Smooth muscle cell (in vitro differentiated cells): ENCODE measurements at regions not wholly inside any gene's neighbourhood (a gene's known extent, or its start where the extent isn't known, plus 50 kb on each side); places are given as distances from the start of the nearest gene placed in this dataset.

Source experiments
- DNase-seq: peaks from one replicate; lab custom pipeline; 2025; ENCODE audit not compliant: unreplicated experiment; lab: John Stamatoyannopoulos, UW
- H2AFZ ChIP-seq: fragments of 200-600 bp; sonication (generic); 2 replicates; pipeline ENCODE4 v1.6.0; 2016; ENCODE audit warnings: antibody characterized with exemption, low read depth, mild to moderate bottlenecking
- H3F3A ChIP-seq: fragments of 200-600 bp; sonication (generic); 2 replicates; pipeline ENCODE4 v1.6.0; 2017; ENCODE audit warnings: antibody characterized with exemption, low read depth
- H3K27ac ChIP-seq: fragments of 200-600 bp; sonication (generic); 2 replicates; pipeline ENCODE4 v1.5.1; 2016; ENCODE audit warnings: low read depth, mild to moderate bottlenecking
- H3K27me3 ChIP-seq: fragments of 200-600 bp; sonication (generic); 2 replicates; pipeline ENCODE4 v1.6.1; 2016; ENCODE audit warnings: low read depth, mild to moderate bottlenecking
- H3K36me3 ChIP-seq: fragments of 200-600 bp; sonication (generic); 2 replicates; pipeline ENCODE4 v1.5.1; 2016; ENCODE audit warnings: low read depth
- H3K4me1 ChIP-seq: fragments of 200-600 bp; sonication (generic); 2 replicates; pipeline ENCODE4 v1.5.1; 2016; ENCODE audit warnings: low read depth
- H3K4me2 ChIP-seq: fragments of 200-600 bp; sonication (generic); 2 replicates; pipeline ENCODE4 v1.6.0; 2016; ENCODE audit warnings: mild to moderate bottlenecking
- H3K4me3 ChIP-seq: fragments of 200-600 bp; sonication (generic); 2 replicates; pipeline ENCODE4 v1.5.1; 2016; ENCODE audit warnings: mild to moderate bottlenecking
- H3K79me2 ChIP-seq: fragments of 200-600 bp; sonication (generic); 2 replicates; pipeline ENCODE4 v1.6.0; 2016; ENCODE audit warnings: low read depth, mild to moderate bottlenecking
- H3K9ac ChIP-seq: fragments of 200-600 bp; sonication (generic); 2 replicates; pipeline ENCODE4 v1.6.0; 2016; ENCODE audit warnings: low read depth
- H3K9me3 ChIP-seq: fragments of 200-600 bp; sonication (generic); replicated peaks from 2 replicates; pipeline ENCODE4 v1.5.1; 2016; ENCODE audit warnings: low read depth
- H4K20me1 ChIP-seq: fragments of 200-600 bp; sonication (generic); 2 replicates; pipeline ENCODE4 v1.6.0; 2016; ENCODE audit warnings: low read depth
- WGBS: methylation state at CpG from one replicate; pipeline ENCODE4 v1.1.7; 2016; ENCODE audit warnings: low lambda C conversion rate; 5-methylcytosine and 5-hydroxymethylcytosine counted together
- TF ChIP-seq, protein P1 (sequence below): fragments of 200-600 bp; sonication (generic); IDR thresholded peaks from 2 replicates; pipeline ENCODE4 v1.5.1; 2017; ENCODE audit warnings: borderline replicate concordance, mild to moderate bottlenecking, antibody characterized with exemption; ENCODE audit not compliant: insufficient read depth, poor library complexity, severe bottlenecking

DNA sequence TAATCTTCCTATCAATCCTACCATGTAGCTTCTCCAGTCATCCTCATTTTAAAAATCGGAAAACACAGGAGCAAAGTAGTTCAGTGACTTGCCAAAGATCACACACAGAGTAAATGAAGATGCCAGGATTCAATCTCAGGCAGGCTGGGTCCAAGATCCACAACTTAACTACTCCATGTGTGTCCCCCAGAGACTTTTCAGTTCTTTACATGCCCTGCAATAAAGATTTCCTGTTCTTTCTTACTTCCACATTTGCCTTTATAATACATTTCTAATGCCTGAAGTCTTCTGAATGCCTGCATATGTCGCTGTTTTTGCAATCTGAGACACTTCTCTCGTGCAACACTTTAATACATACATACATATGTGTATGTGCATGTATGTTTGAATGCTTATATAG, 121.7 kb upstream of the MARCKS start:
- Histone ChIP-seq H4K20me1 (no peaks in the 10 kb centered on the region), H2AFZ (no peak overlapping the region), H3K4me3 (no peak overlapping the region), H3K4me2 (no peak overlapping the region), H3K27ac (no peak overlapping the region), H3K79me2 (no peaks in the 10 kb centered on the region), H3K4me1 (peaks cover 6% of the 10 kb centered on the region), H3K27me3 (no peaks in the 10 kb centered on the region), H3K9ac (no peak overlapping the region), H3K36me3 (no peaks in the 10 kb centered on the region), H3K9me3 (no peaks in the 10 kb centered on the region), H3F3A (no peaks in the 10 kb centered on the region)
- DNase-seq, result no peak
- 95% methylated on average over 3 of the region's 3 CpGs for WGBS
- TF ChIP-seq, protein P1, sequence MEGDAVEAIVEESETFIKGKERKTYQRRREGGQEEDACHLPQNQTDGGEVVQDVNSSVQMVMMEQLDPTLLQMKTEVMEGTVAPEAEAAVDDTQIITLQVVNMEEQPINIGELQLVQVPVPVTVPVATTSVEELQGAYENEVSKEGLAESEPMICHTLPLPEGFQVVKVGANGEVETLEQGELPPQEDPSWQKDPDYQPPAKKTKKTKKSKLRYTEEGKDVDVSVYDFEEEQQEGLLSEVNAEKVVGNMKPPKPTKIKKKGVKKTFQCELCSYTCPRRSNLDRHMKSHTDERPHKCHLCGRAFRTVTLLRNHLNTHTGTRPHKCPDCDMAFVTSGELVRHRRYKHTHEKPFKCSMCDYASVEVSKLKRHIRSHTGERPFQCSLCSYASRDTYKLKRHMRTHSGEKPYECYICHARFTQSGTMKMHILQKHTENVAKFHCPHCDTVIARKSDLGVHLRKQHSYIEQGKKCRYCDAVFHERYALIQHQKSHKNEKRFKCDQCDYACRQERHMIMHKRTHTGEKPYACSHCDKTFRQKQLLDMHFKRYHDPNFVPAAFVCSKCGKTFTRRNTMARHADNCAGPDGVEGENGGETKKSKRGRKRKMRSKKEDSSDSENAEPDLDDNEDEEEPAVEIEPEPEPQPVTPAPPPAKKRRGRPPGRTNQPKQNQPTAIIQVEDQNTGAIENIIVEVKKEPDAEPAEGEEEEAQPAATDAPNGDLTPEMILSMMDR, result no peak

DNA sequence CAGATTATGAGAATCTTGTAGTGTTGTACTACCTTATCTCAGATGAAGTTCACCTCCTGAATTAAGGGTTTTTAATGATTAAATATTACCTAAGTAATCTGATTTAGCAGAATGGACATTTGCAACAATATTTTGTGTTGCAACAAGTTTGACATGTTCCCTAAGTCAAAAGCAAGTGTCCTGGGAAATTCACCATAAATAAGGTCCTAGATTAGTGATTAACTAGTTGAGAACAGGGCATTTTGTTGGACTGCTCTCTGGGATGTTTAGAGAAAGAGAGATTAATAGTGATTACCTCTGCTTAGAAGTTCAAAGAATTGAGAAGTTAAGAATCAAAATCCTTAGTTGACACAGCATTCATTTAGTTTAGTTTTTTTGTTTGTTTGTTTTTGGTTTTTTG, 120.2 kb upstream of the MARCKS start:
- Histone ChIP-seq H3K27me3 (no peaks in the 10 kb centered on the region), H3K4me3 (no peak overlapping the region), H3K9ac (no peak overlapping the region), H3K36me3 (no peaks in the 10 kb centered on the region), H3F3A (no peaks in the 10 kb centered on the region), H3K4me1 (peaks cover 2% of the 10 kb centered on the region), H3K4me2 (no peak overlapping the region), H3K79me2 (no peaks in the 10 kb centered on the region), H3K27ac (no peak overlapping the region), H3K9me3 (no peaks in the 10 kb centered on the region), H2AFZ (no peak overlapping the region), H4K20me1 (no peaks in the 10 kb centered on the region)
- DNase-seq, result no peak
- TF ChIP-seq, protein P1, result no peak

DNA sequence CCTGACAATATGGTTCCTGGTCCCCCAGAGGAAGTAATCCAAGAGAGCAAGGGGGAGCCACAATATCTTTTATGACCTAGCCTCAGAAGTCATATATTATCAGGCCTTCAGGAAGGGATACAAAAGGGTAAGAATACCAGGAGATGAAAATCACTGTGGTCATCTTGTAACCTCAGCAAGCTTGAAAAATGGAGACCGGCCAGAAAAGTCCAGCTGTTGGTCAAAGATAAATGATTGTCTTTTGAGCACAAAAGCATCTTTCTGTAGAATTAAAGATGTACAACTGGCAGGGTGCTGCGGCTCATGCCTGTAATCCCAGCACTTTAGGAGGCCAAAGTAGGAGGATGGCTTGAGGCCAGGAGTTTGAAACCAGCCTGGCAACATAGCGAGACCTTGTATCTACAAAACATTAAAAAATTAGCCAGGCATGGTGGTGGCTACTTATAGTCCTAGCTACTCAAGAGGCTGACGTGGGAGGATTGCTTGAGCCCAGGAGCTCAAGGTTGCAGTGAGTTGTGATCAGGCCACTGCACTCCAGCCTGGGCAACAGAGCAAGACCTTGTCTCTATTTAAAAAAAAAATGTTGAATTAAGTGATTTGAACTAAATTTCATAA, 118.0 kb upstream of the MARCKS start:
- Histone ChIP-seq H3K36me3 (no peaks in the 10 kb centered on the region), H3K9me3 (no peaks in the 10 kb centered on the region)
- WGBS, result 93% methylated on average over 4 of the region's 4 CpGs

DNA sequence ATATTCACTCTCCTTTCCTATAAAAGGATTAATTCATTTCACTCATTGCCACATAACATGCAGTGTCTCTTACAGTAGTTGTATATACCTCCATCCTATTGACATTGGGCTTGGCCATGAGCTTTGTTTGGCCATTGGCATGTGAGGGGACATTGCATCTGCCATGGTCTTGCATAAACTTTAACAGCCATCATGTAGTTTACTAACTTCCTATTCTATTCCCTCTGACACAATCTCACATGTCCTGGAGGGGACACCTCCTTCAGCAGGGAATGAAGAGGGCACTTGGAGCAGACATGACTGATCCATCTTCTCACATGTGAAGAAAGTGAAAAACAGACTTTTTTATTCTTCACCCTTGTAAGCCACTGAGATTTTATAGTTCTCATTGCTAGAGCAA, 115.5 kb upstream of the MARCKS start:
- Histone ChIP-seq H4K20me1 (no peaks in the 10 kb centered on the region), H3F3A (no peaks in the 10 kb centered on the region), H3K4me1 (no peaks in the 10 kb centered on the region), H3K79me2 (no peaks in the 10 kb centered on the region), H2AFZ (no peak overlapping the region), H3K9me3 (no peaks in the 10 kb centered on the region), H3K4me3 (no peak overlapping the region), H3K36me3 (no peaks in the 10 kb centered on the region), H3K4me2 (no peak overlapping the region), H3K9ac (no peak overlapping the region), H3K27me3 (no peaks in the 10 kb centered on the region), H3K27ac (no peak overlapping the region)
- TF ChIP-seq, protein P1, result no peak
- no peak for DNase-seq

More for the DNA sequence above, 118.0 kb upstream of the MARCKS start:
- no peak for DNase-seq
- no peak overlapping the region for H2AFZ ChIP-seq
- no peaks in the 10 kb centered on the region for H3K79me2 ChIP-seq
- no peaks in the 10 kb centered on the region for H3K27me3 ChIP-seq
- H3K4me1 ChIP-seq, result no peaks in the 10 kb centered on the region
- H3K27ac ChIP-seq, result no peak overlapping the region
- no peak overlapping the region for H3K4me2 ChIP-seq
- H3K9ac ChIP-seq, result no peak overlapping the region
- TF ChIP-seq, protein P1, result no peak
- no peak overlapping the region for H3K4me3 ChIP-seq
- H3F3A ChIP-seq, result no peaks in the 10 kb centered on the region
- no peaks in the 10 kb centered on the region for H4K20me1 ChIP-seq
